RWPE2 (cell line): ENCODE measurements at regions not wholly inside any gene's neighbourhood (a gene's known extent, or its start where the extent isn't known, plus 50 kb on each side); places are given as distances from the start of the nearest gene placed in this dataset.

ENCODE experiments used
- ATAC-seq: fragments of 200-7000 bp; cut with Tn5 transposase; 3 replicates; pipeline ENCODE4 v1.9.1; 2021; ENCODE audit warnings: low read depth
- DNase-seq: peaks from one replicate; pipeline ENCODE4 v3.0.0-alpha.2; 2020; ENCODE audit warnings: low spot score
- H3K27ac ChIP-seq: fragments of 450-650 bp; 2 replicates; pipeline ENCODE4 v1.5.1; 2017; ENCODE audit warnings: mild to moderate bottlenecking; ENCODE audit not compliant: poor library complexity, severe bottlenecking
- H3K27me3 ChIP-seq: fragments of 250-450 bp; sonication (Bioruptor Pico); 2 replicates; pipeline ENCODE4 v1.5.1; 2021; ENCODE audit warnings: mild to moderate bottlenecking, moderate library complexity; ENCODE audit not compliant: insufficient read depth, poor library complexity, severe bottlenecking
- H3K36me3 ChIP-seq: fragments of 250-450 bp; sonication (Bioruptor Pico); 2 replicates; pipeline ENCODE4 v1.5.1; 2020; ENCODE audit warnings: low read depth, mild to moderate bottlenecking, moderate library complexity
- H3K4me1 ChIP-seq: fragments of 250-450 bp; sonication (Bioruptor Pico); 2 replicates; pipeline ENCODE4 v1.5.1; 2021; ENCODE audit warnings: mild to moderate bottlenecking, moderate library complexity; ENCODE audit not compliant: insufficient read depth, poor library complexity, severe bottlenecking
- H3K4me3 ChIP-seq: fragments of 250-450 bp; sonication (Bioruptor Pico); 2 replicates; pipeline ENCODE4 v1.5.1; 2021; ENCODE audit warnings: mild to moderate bottlenecking, moderate library complexity; ENCODE audit not compliant: severe bottlenecking
- H3K9me3 ChIP-seq: fragments of 250-450 bp; sonication (Bioruptor Pico); 2 replicates; pipeline ENCODE4 v1.5.1; 2021; ENCODE audit warnings: mild to moderate bottlenecking, moderate library complexity; ENCODE audit not compliant: severe bottlenecking
- CTCF ChIP-seq: fragments of 450-650 bp; IDR thresholded peaks from one replicate; pipeline ENCODE4 v1.5.1; 2017; ENCODE audit warnings: mild to moderate bottlenecking, moderate library complexity; ENCODE audit not compliant: poor library complexity, severe bottlenecking

DNA sequence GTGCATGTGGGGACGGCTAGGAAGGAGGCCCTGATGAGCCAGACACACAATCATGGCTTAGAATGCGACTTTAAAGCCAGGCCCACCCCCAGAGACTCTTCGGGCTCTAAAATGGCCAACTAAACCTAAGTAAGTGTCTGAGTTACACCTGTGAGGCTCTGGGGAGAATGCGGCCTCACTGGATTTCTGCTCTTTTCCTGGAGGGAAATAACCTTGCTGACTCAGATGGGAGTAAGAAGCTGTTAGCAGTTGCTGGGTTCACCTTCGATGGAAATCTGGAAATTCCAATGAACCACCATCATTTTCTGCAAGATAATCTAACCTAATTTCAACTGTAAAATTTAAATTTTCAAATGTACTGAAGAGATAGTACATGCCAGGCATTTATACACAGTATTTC lies 97.6 kb upstream of the MAML3 start:
- ATAC-seq = peak; percentile 22; the same call in 1 of the 3 replicates

DNA sequence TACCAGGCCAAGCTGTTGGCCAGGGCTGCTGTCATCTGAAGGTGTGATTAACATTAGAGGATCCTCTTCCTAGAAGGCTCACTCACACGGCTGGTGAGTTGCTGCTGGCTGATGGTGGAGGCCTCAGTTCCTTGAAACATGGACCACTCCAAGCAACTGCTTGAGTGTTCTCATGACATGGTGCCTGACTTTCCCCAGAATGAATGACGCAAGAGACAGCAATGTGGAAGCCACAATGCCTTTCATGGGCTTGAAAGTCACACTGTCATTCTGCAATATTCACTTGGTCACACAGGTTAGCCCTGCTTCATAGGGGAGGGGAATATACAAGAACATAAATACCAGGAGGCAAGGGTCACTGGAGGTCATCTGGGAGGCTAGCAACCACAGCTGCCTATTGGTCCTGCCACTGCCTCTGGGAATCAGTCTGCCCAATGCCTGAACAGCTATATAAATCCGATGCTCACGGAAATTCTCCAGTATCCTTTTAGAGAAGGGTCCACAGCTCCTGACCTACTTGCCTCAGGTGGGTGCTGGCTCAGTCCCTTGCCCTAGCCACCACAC lies 97.1 kb upstream of the MAML3 start:
- Histone ChIP-seq H3K27ac (no peak overlapping the region), H3K9me3 (no peaks in the 10 kb centered on the region), H3K4me1 (no peaks in the 10 kb centered on the region), H3K36me3 (no peaks in the 10 kb centered on the region), H3K4me3 (no peak overlapping the region), H3K27me3 (no peaks in the 10 kb centered on the region)
- DNase-seq (no peak), ATAC-seq (no peak)
- TF ChIP-seq CTCF = no peak

More for the DNA sequence above, 97.6 kb upstream of the MAML3 start:
- no peaks in the 10 kb centered on the region for H3K27me3 ChIP-seq
- TF ChIP-seq CTCF = no peak
- H3K4me3 ChIP-seq = no peak overlapping the region
- no peaks in the 10 kb centered on the region for H3K9me3 ChIP-seq
- no peaks in the 10 kb centered on the region for H3K36me3 ChIP-seq
- no peak for DNase-seq
- H3K27ac ChIP-seq = no peak overlapping the region
- H3K4me1 ChIP-seq = peaks cover 5% of the 10 kb centered on the region

GRCh38 chr4:140249351-140249750 lies 95.4 kb upstream of the MAML3 start:
- ATAC-seq = no peak

DNA sequence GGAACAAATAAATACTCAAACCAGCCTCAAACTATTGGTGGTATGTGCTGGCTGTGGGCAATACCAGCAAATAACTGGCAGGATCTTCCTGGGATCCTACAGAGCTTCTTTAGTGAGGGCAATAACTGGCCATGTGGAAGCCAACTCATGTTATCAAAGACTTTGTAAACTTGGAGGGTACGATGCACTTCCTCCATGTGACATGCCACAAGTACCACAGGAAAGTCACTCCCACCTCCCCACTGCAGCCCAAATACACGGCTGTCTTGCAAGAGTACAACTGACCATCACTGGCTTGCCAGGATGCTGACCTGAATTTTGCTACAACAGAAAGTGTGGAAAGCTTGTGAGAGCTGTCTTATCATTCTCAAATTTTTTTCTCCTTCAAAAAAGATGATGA lies 93.3 kb upstream of the MAML3 start:
- no peaks in the 10 kb centered on the region for H3K9me3 ChIP-seq
- ATAC-seq = no peak
- no peak for TF ChIP-seq CTCF
- H3K4me1 ChIP-seq = no peaks in the 10 kb centered on the region
- no peaks in the 10 kb centered on the region for H3K36me3 ChIP-seq
- no peak overlapping the region for H3K4me3 ChIP-seq
- no peak overlapping the region for H3K27ac ChIP-seq
- no peak for DNase-seq
- no peaks in the 10 kb centered on the region for H3K27me3 ChIP-seq

More at GRCh38 chr4:140249351-140249750, 95.4 kb upstream of the MAML3 start:
- Histone ChIP-seq H3K27ac (no peak overlapping the region), H3K36me3 (no peaks in the 10 kb centered on the region), H3K4me1 (no peaks in the 10 kb centered on the region), H3K9me3 (no peaks in the 10 kb centered on the region), H3K27me3 (no peaks in the 10 kb centered on the region), H3K4me3 (no peak overlapping the region)
- DNase-seq = no peak
- TF ChIP-seq CTCF = no peak

DNA sequence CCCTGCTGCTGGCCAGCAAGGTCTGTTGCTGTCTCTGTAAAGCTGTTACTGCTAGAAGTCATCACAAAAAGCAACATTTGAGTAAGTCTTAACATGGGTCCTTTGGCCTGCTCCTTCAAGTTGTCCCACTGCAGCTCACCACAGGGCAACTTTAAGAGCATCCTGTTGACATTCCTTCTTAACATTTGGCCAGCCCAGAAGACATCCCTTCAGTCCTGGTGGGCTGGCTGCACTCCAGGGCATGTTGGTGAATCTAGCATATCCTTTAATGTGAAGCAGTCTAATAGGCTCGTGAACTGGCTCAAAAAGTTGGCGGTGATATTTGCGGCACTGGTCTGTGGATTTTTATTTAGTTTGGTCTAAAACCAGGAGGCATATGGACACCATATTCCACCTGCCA lies 92.2 kb upstream of the MAML3 start:
- H3K36me3 ChIP-seq = no peaks in the 10 kb centered on the region
- no peak overlapping the region for H3K4me3 ChIP-seq
- no peaks in the 10 kb centered on the region for H3K9me3 ChIP-seq
- no peaks in the 10 kb centered on the region for H3K27me3 ChIP-seq
- ATAC-seq (no peak), DNase-seq (no peak)
- no peak for TF ChIP-seq CTCF
- H3K4me1 ChIP-seq = no peaks in the 10 kb centered on the region
- no peak overlapping the region for H3K27ac ChIP-seq
